PFSK-1 (cell line): ENCODE measurements at regions not wholly inside any gene's neighbourhood (a gene's known extent, or its start where the extent isn't known, plus 50 kb on each side); places are given as distances from the start of the nearest gene placed in this dataset.

Source experiments
- FOXP2 ChIP-seq: optimal IDR thresholded peaks from 2 replicates; pipeline ENCODE3; 2011; ENCODE audit warnings: borderline replicate concordance, control low read depth, inconsistent platforms; ENCODE audit not compliant: insufficient read depth; ENCODE audit errors: extremely low read length, extremely low read depth
- POLR2AphosphoS5 ChIP-seq: IDR thresholded peaks from 2 replicates; pipeline ENCODE4 v1.6.1; 2012; ENCODE audit warnings: low read depth, mild to moderate bottlenecking, control low read depth, low read length, moderate library complexity
- SIN3A ChIP-seq: IDR thresholded peaks from 2 replicates; pipeline ENCODE4 v1.6.1; 2012; ENCODE audit warnings: mild to moderate bottlenecking, low read length, moderate library complexity, borderline replicate concordance; ENCODE audit not compliant: insufficient read depth
- TAF1 ChIP-seq: IDR thresholded peaks from 2 replicates; pipeline ENCODE4 v1.6.1; 2012; ENCODE audit warnings: low read length, control low read depth, borderline replicate concordance; ENCODE audit not compliant: insufficient read depth
- TF ChIP-seq, protein P1 (sequence below), 2 experiments: IDR thresholded peaks; 2 replicates each; pipeline versions ENCODE4 v1.6.1 to v1.8.0; 2011 to 2012; ENCODE audit warnings: low read depth in 2 of 2, low read length in 2 of 2, control low read depth in 1 of 2, inconsistent platforms in 1 of 2, mild to moderate bottlenecking in 1 of 2, moderate library complexity in 1 of 2; ENCODE audit not compliant: insufficient read depth in 1 of 2

DNA sequence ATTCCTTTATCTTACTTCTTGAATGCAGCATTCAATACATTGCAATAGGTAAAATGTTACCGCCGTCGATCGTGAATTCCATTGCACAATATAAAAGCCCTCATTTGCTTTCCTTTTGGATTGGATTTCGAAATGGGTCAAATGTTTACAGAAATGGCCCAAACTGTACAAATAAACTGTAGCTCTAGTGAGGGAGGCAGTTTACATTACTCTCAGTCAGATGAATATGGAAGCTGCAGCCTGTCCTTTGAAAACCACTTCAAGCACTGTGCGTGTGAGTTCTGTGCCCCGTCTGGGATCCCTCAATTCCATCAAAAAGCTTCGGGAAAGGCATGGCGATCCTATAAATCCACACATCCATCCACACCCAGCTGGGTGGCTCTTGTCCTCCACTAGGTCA lies 258.6 kb upstream of the FOXF1 start:
- no peak for TF ChIP-seq SIN3A
- TF ChIP-seq, protein P1, sequence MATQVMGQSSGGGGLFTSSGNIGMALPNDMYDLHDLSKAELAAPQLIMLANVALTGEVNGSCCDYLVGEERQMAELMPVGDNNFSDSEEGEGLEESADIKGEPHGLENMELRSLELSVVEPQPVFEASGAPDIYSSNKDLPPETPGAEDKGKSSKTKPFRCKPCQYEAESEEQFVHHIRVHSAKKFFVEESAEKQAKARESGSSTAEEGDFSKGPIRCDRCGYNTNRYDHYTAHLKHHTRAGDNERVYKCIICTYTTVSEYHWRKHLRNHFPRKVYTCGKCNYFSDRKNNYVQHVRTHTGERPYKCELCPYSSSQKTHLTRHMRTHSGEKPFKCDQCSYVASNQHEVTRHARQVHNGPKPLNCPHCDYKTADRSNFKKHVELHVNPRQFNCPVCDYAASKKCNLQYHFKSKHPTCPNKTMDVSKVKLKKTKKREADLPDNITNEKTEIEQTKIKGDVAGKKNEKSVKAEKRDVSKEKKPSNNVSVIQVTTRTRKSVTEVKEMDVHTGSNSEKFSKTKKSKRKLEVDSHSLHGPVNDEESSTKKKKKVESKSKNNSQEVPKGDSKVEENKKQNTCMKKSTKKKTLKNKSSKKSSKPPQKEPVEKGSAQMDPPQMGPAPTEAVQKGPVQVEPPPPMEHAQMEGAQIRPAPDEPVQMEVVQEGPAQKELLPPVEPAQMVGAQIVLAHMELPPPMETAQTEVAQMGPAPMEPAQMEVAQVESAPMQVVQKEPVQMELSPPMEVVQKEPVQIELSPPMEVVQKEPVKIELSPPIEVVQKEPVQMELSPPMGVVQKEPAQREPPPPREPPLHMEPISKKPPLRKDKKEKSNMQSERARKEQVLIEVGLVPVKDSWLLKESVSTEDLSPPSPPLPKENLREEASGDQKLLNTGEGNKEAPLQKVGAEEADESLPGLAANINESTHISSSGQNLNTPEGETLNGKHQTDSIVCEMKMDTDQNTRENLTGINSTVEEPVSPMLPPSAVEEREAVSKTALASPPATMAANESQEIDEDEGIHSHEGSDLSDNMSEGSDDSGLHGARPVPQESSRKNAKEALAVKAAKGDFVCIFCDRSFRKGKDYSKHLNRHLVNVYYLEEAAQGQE (IDR thresholded peaks at IDR 0.05; ENCODE audit: insufficient read depth in 1 of 2, low read depth in 2 of 2, low read length in 2 of 2): no peak

DNA sequence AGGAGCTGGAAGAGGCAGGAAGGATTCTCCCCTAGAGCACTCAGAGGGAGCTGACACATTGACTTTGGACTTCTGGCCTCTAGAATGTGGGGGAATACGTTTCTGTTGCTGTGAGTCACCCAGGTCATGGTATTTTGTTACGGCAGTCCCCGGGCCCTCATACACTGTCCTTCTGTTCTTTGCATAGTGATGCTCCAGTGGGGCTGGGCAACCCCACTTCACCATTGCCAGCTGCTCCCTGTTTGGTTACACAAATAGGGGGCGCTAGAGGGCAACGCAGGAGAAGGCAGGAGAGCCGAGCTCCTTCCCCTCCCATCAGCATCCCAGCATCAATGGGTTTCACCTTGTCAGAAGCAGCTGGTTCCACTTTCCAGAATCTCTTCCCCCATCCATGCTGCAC lies 257.7 kb upstream of the FOXF1 start:
- no peak for TF ChIP-seq FOXP2

DNA sequence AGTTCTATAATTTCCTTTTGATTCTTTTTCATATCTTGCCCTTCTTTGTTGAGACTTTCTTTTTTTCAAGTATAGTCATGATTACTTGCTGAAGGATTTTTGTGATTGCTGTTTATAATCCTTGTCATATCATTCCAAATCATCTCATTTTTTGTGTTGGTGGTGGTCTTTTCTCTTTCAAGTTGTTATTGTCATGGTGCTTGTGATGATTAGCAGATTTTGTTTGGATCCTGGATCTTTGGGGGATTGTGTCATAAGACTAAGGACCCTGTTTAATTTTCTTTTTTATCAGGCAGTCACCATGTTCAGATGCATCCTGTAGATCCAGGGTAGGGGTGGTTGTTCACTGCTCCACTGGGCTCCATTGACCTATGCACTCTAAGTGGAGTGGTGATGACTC lies 254.4 kb upstream of the FOXF1 start:
- no peak for TF ChIP-seq POLR2AphosphoS5
- TF ChIP-seq FOXP2: no peak
- no peak for TF ChIP-seq TAF1
- TF ChIP-seq, protein P1 (IDR thresholded peaks at IDR 0.05; ENCODE audit: insufficient read depth in 1 of 2, low read depth in 2 of 2, low read length in 2 of 2): no peak
- TF ChIP-seq SIN3A: no peak

DNA sequence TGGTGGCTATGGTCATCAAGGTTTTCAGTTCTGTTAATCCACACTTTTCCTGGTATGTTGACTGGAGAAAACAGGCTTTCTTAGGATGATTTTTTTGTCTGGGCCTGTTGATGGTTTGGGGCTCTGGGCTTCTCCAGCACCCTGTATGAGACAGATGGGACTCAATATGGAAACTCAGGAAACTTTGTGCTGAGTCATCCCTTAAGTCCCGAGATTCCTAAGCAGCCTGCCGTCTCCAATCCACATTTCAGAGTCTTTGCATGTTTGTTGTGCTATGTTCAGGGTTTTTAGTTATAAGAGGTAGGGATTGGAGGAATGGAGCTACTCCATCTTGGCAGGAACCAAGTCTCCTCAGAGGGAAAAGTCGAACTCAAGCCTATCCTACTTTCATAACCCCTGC lies 253.3 kb upstream of the FOXF1 start:
- TF ChIP-seq TAF1 (no peak), FOXP2 (no peak), SIN3A (no peak), POLR2AphosphoS5 (no peak)

DNA sequence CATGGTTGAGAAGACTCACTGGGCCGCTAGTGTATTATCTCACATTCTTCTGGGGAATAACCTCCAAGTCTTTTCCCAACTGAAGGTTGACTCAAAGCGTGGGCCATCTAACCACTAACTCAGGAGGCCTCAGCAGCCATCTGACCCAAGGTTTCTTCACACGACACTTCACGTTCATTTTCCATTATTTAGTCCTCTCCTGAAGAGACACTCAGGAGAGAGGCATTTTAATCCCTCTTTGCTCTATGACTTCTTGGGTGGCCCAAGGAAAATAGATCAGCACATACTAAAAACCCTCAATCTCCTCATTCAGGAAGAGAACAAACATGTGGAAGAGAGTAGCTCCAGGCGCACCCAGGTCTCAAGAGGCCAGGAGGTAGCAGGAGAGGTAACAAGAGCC lies 252.8 kb upstream of the FOXF1 start:
- TF ChIP-seq TAF1 (no peak), FOXP2 (no peak), POLR2AphosphoS5 (no peak), SIN3A (no peak)
- TF ChIP-seq, protein P1 (IDR thresholded peaks at IDR 0.05; ENCODE audit: insufficient read depth in 1 of 2, low read depth in 2 of 2, low read length in 2 of 2): no peak

DNA sequence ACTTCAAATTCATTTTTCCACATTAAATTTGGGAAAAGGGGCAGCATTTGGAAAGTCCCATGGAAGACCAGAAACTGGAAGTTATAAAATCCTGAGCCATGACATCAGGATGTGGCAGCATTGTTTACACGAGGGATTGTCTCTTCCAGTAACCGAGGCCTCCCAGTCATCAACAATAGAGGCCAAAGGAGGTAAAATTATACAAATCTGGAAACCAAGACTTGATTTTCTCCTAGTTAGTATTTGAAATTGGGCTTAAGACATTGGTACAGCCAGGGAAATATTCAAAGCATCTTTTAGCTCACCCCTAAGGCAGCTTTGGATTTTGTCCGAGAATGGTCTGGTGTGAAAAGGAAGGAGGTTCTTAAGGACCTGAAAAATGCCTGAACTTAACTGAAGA lies 251.6 kb upstream of the FOXF1 start:
- no peak for TF ChIP-seq TAF1
- no peak for TF ChIP-seq POLR2AphosphoS5
- no peak for TF ChIP-seq FOXP2
- TF ChIP-seq SIN3A: no peak

DNA sequence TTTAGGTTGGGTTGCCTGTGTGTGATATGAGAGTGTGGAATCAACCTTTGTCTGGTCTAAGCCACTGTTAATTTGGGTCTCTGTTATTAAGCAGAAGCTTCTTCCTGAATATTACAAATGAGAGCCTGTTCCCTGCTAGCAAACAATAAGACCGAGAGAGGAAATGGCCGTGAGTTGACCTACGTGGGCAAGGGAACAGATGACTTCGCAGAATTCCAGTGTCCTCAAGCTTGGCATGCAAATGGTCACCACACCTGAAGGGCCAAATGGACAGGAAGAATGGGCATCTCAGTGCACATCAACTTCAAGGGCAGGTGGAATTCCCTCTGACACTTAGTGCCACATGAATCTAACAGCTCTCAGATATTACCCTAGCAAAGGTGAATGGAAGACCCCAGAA lies 250.8 kb upstream of the FOXF1 start:
- no peak for TF ChIP-seq FOXP2
- TF ChIP-seq, protein P1 (IDR thresholded peaks at IDR 0.05; ENCODE audit: insufficient read depth in 1 of 2, low read depth in 2 of 2, low read length in 2 of 2): no peak
- no peak for TF ChIP-seq POLR2AphosphoS5
- TF ChIP-seq TAF1: no peak
- TF ChIP-seq SIN3A: no peak
